ENCODE measurements at regions not wholly inside any gene's neighbourhood (a gene's known extent, or its start where the extent isn't known, plus 50 kb on each side); places are given as distances from the start of the nearest gene placed in this dataset.

- no peak for TF ChIP-seq CTCF (IDR thresholded peaks at IDR 0.05)
- TF ChIP-seq EZH2 (IDR thresholded peaks at IDR 0.05; ENCODE audit: borderline replicate concordance, insufficient read depth, low read depth, low read length, poor library complexity, severe bottlenecking), result no peak
Measured at GRCh38 chr7:81366546-81366945, 403.3 kb downstream of the HGF start.

All from B cell (primary cell).